HG03432 (cell line): ENCODE measurements at regions not wholly inside any gene's neighbourhood (a gene's known extent, or its start where the extent isn't known, plus 50 kb on each side); places are given as distances from the start of the nearest gene placed in this dataset.

Experiments used
- ATAC-seq: cut with Tn5 transposase; IDR thresholded peaks from one replicate; pipeline ENCODE4 v1.9.1; 2021; ENCODE audit warnings: mild to moderate bottlenecking, moderate library complexity; ENCODE audit not compliant: unreplicated experiment

- ATAC-seq: peak; percentile 44
Observed at GRCh38 chr13:106919133-106919532, 351.2 kb upstream of the ARGLU1 start.

GRCh38 chr13:106918557-106918860 lies 350.6 kb upstream of the ARGLU1 start:
- ATAC-seq: no peak

- peak; percentile 94 for ATAC-seq
Observed at GRCh38 chr13:106917673-106918556, 350.0 kb upstream of the ARGLU1 start.

GRCh38 chr13:106917024-106917571 lies 349.2 kb upstream of the ARGLU1 start:
- no peak for ATAC-seq

GRCh38 chr13:106916329-106916976 lies 348.5 kb upstream of the ARGLU1 start:
- no peak for ATAC-seq

GRCh38 chr13:106915146-106915545 lies 347.2 kb upstream of the ARGLU1 start:
- no peak for ATAC-seq

GRCh38 chr13:106911627-106912026 lies 343.7 kb upstream of the ARGLU1 start:
- ATAC-seq: no peak

GRCh38 chr13:106911020-106911419 lies 343.1 kb upstream of the ARGLU1 start:
- peak; percentile 43 for ATAC-seq

- no peak for ATAC-seq
Observed at GRCh38 chr13:106906426-106906996, 338.6 kb upstream of the ARGLU1 start.

- ATAC-seq: no peak
Observed at GRCh38 chr13:106905380-106906162, 337.6 kb upstream of the ARGLU1 start.

GRCh38 chr13:106899442-106899841 lies 331.5 kb upstream of the ARGLU1 start:
- ATAC-seq: no peak

GRCh38 chr13:106898231-106898630 lies 330.3 kb upstream of the ARGLU1 start:
- ATAC-seq: no peak

GRCh38 chr13:106888148-106888547 lies 320.2 kb upstream of the ARGLU1 start:
- no peak for ATAC-seq

GRCh38 chr13:106887686-106888085 lies 319.7 kb upstream of the ARGLU1 start:
- no peak for ATAC-seq

GRCh38 chr13:106883976-106884375 lies 316.0 kb upstream of the ARGLU1 start:
- ATAC-seq: no peak

- no peak for ATAC-seq
Observed at GRCh38 chr13:106882246-106882645, 314.3 kb upstream of the ARGLU1 start.

- ATAC-seq: no peak
Observed at GRCh38 chr13:106879806-106880205, 311.9 kb upstream of the ARGLU1 start.

GRCh38 chr13:106874323-106874722 lies 306.4 kb upstream of the ARGLU1 start:
- no peak for ATAC-seq

- ATAC-seq: no peak
Observed at GRCh38 chr13:106873810-106874209, 305.9 kb upstream of the ARGLU1 start.

- no peak for ATAC-seq
Observed at GRCh38 chr13:106867249-106867648, 299.3 kb upstream of the ARGLU1 start.
